ENCODE measurements at regions not wholly inside any gene's neighbourhood (a gene's known extent, or its start where the extent isn't known, plus 50 kb on each side); places are given as distances from the start of the nearest gene placed in this dataset.

DNA sequence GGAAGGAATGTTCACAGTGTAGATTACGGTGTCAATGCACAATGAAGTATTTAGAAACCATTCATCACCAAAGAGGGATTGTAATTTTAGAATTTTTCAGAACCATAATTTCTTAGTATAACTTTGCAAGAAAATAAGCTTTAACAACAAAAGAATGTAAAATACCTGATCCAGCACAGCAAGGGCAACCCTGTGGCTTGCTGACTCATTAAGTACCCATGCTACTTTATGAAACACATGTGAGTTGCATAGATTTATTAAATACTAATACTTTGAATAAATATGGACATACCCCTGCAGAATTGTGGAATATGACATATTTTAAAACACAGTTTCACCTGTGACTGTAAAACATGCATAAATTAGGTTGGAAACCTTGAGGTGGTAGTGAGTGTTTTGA, 281.3 kb downstream of the ZNF248 start:
- Histone ChIP-seq H3K9ac (ENCODE audit: low read depth in 1 of 2, low read length in 2 of 2) (no peak overlapping the region), H3K36me3 (ENCODE audit: control insufficient read depth in 4 of 4, insufficient read depth in 3 of 4, low read depth in 1 of 4, low read length in 3 of 4) (no peaks in the 10 kb centered on the region), H3K4me3 (ENCODE audit: low read depth in 1 of 3, low read length in 3 of 3) (no peak overlapping the region), H3K9me3 (ENCODE audit: control insufficient read depth in 4 of 4, low read length in 3 of 4) (no peaks in the 10 kb centered on the region), H3K27me3 (ENCODE audit: control insufficient read depth in 4 of 4, insufficient read depth in 4 of 4, low read length in 3 of 4) (peaks cover 0 to 3% (median 0%) of the 10 kb centered on the region in 4 donors), H3K27ac (ENCODE audit: low read depth in 1 of 2, low read length in 2 of 2) (no peak overlapping the region), H3K4me1 (ENCODE audit: control insufficient read depth in 4 of 4, insufficient read depth in 4 of 4, low read length in 3 of 4) (no peaks in the 10 kb centered on the region)
- WGBS = 67% methylated on average over 1 of the region's 1 CpG
- TF ChIP-seq, protein P1, sequence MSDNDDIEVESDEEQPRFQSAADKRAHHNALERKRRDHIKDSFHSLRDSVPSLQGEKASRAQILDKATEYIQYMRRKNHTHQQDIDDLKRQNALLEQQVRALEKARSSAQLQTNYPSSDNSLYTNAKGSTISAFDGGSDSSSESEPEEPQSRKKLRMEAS (IDR thresholded peaks at IDR 0.05) = no peak
- TF ChIP-seq FOXA1 (IDR thresholded peaks at IDR 0.05) = no peak
- no peak for TF ChIP-seq FOXA2 (IDR thresholded peaks at IDR 0.05)
- no peak for TF ChIP-seq RXRA (IDR thresholded peaks at IDR 0.05)
- TF ChIP-seq SP1 (IDR thresholded peaks at IDR 0.05) = no peak
- TF ChIP-seq, protein P2, sequence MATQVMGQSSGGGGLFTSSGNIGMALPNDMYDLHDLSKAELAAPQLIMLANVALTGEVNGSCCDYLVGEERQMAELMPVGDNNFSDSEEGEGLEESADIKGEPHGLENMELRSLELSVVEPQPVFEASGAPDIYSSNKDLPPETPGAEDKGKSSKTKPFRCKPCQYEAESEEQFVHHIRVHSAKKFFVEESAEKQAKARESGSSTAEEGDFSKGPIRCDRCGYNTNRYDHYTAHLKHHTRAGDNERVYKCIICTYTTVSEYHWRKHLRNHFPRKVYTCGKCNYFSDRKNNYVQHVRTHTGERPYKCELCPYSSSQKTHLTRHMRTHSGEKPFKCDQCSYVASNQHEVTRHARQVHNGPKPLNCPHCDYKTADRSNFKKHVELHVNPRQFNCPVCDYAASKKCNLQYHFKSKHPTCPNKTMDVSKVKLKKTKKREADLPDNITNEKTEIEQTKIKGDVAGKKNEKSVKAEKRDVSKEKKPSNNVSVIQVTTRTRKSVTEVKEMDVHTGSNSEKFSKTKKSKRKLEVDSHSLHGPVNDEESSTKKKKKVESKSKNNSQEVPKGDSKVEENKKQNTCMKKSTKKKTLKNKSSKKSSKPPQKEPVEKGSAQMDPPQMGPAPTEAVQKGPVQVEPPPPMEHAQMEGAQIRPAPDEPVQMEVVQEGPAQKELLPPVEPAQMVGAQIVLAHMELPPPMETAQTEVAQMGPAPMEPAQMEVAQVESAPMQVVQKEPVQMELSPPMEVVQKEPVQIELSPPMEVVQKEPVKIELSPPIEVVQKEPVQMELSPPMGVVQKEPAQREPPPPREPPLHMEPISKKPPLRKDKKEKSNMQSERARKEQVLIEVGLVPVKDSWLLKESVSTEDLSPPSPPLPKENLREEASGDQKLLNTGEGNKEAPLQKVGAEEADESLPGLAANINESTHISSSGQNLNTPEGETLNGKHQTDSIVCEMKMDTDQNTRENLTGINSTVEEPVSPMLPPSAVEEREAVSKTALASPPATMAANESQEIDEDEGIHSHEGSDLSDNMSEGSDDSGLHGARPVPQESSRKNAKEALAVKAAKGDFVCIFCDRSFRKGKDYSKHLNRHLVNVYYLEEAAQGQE (IDR thresholded peaks at IDR 0.05) = no peak
- TF ChIP-seq TAF1 (conservative IDR thresholded peaks at IDR 0.05) = no peak
- no peak for TF ChIP-seq YY1 (IDR thresholded peaks at IDR 0.05)
- no peak for TF ChIP-seq HNF4G (IDR thresholded peaks at IDR 0.05)
- TF ChIP-seq, protein P3, sequence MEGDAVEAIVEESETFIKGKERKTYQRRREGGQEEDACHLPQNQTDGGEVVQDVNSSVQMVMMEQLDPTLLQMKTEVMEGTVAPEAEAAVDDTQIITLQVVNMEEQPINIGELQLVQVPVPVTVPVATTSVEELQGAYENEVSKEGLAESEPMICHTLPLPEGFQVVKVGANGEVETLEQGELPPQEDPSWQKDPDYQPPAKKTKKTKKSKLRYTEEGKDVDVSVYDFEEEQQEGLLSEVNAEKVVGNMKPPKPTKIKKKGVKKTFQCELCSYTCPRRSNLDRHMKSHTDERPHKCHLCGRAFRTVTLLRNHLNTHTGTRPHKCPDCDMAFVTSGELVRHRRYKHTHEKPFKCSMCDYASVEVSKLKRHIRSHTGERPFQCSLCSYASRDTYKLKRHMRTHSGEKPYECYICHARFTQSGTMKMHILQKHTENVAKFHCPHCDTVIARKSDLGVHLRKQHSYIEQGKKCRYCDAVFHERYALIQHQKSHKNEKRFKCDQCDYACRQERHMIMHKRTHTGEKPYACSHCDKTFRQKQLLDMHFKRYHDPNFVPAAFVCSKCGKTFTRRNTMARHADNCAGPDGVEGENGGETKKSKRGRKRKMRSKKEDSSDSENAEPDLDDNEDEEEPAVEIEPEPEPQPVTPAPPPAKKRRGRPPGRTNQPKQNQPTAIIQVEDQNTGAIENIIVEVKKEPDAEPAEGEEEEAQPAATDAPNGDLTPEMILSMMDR (IDR thresholded peaks at IDR 0.05; ENCODE audit: low read depth, low read length, missing input control) = no peak
- TF ChIP-seq NR2F2 (IDR thresholded peaks at IDR 0.05) = no peak
- no peak for TF ChIP-seq HNF4A (conservative IDR thresholded peaks at IDR 0.05)
- no peak for TF ChIP-seq RAD21 (IDR thresholded peaks at IDR 0.05)
- TF ChIP-seq, protein P4, sequence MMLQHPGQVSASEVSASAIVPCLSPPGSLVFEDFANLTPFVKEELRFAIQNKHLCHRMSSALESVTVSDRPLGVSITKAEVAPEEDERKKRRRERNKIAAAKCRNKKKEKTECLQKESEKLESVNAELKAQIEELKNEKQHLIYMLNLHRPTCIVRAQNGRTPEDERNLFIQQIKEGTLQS (IDR thresholded peaks at IDR 0.05) = no peak
- TF ChIP-seq EGR1 (IDR thresholded peaks at IDR 0.05; ENCODE audit: low read depth in 2 of 2) = no peak
- no peak for DNase-seq (ENCODE audit: low spot score)

DNA sequence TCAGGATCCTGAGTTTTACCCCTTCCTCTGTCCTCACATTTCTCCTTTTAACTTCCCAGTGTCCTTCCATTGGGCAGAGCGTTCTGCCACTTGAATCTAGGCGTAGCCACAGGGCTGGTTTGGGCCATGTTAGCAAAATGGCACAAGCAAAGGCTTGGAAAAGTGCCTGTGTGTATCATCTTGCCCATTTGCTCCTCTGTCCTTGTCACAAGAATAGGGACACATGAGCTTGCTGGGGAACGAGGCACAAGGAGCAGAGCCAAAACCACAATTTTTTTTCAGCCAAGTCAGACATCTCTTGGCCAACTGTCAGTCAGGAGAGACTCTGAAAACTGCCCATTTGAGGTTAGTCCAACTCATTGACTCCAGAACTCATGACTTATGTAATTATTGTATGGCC, 285.2 kb downstream of the ZNF248 start:
- TF ChIP-seq HNF4A (conservative IDR thresholded peaks at IDR 0.05) = no peak
- TF ChIP-seq, protein P2 (IDR thresholded peaks at IDR 0.05) = no peak
- no peak for TF ChIP-seq SP1 (IDR thresholded peaks at IDR 0.05)
- TF ChIP-seq, protein P1 (IDR thresholded peaks at IDR 0.05) = no peak
- TF ChIP-seq EGR1 (IDR thresholded peaks at IDR 0.05; ENCODE audit: low read depth in 2 of 2) = no peak
- TF ChIP-seq RAD21 (IDR thresholded peaks at IDR 0.05) = no peak
- TF ChIP-seq RXRA (IDR thresholded peaks at IDR 0.05) = no peak
- TF ChIP-seq FOXA2 (IDR thresholded peaks at IDR 0.05) = no peak
- TF ChIP-seq, protein P3 (IDR thresholded peaks at IDR 0.05; ENCODE audit: low read depth, low read length, missing input control) = no peak
- WGBS = 50% methylated on average over 3 of the region's 3 CpGs
- H3K4me3 ChIP-seq (ENCODE audit: low read depth in 1 of 3, low read length in 3 of 3) = no peak overlapping the region
- no peaks in the 10 kb centered on the region for H3K36me3 ChIP-seq (ENCODE audit: control insufficient read depth in 4 of 4, insufficient read depth in 3 of 4, low read depth in 1 of 4, low read length in 3 of 4)
- H3K27ac ChIP-seq (ENCODE audit: low read depth in 1 of 2, low read length in 2 of 2) = no peak overlapping the region
- H3K4me1 ChIP-seq (ENCODE audit: control insufficient read depth in 4 of 4, insufficient read depth in 4 of 4, low read length in 3 of 4) = no peaks in the 10 kb centered on the region
- H3K27me3 ChIP-seq (ENCODE audit: control insufficient read depth in 4 of 4, insufficient read depth in 4 of 4, low read length in 3 of 4) = peaks cover 0 to 3% (median 0%) of the 10 kb centered on the region in 4 donors
- H3K9ac ChIP-seq (ENCODE audit: low read depth in 1 of 2, low read length in 2 of 2) = no peak overlapping the region
- H3K9me3 ChIP-seq (ENCODE audit: control insufficient read depth in 4 of 4, low read length in 3 of 4) = peaks cover 0 to 3% (median 1%) of the 10 kb centered on the region in 4 donors
- no peak for DNase-seq (ENCODE audit: low spot score)

All from liver (tissue), 8 donors.